COLO668 (cell line): ENCODE measurements at regions not wholly inside any gene's neighbourhood (a gene's known extent, or its start where the extent isn't known, plus 50 kb on each side); places are given as distances from the start of the nearest gene placed in this dataset.

ENCODE experiments used
- DNase-seq: peaks from one replicate; lab custom pipeline; 2025; ENCODE audit not compliant: unreplicated experiment; lab: John Stamatoyannopoulos, UW

DNA sequence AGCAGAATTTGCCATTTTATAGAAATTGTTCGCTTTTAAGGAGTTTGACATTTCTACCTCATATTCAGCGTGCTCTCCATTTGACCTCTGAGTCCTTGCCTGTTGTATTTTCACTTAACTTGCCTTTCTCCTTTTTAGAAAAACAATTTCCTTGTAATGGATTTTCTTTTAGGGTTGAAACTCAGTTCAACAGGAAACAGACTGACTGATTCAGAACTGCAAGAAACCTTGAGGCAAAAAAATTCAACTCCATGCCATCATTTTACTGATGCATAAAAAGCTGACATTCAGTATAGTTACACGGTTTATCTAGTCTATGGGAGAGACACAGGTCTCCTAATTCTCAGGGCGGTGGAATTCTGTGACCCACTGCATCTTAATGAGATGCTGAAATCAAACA lies 59.8 kb downstream of the MRPS30 start:
- DNase-seq, result no peak

GRCh38 chr5:44869928-44870327 lies 61.2 kb downstream of the MRPS30 start:
- no peak for DNase-seq

DNA sequence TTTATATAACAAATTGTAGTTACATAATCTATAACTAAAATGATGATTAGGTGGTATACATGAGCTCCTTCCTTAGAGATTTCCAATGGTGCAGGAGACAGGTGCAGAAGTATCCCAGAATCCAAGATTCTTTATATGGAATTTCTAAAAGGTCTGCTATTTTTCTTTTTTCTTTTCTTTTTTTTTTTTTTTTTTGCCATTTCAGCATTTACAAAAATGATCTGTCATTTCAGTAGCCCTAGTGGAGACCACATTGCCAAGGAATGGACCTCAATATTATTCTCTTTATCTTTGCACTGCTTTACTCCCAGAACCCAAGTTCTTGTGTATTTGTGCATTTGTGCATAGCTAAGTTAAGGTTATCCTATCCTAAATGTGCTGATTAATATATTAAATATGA lies 61.7 kb downstream of the MRPS30 start:
- no peak for DNase-seq

- DNase-seq, result no peak
Observed at GRCh38 chr5:44871401-44871800, 62.7 kb downstream of the MRPS30 start.

GRCh38 chr5:44875661-44876605 lies 67.2 kb downstream of the MRPS30 start:
- DNase-seq, result no peak

- no peak for DNase-seq
Observed at GRCh38 chr5:44881266-44881665, 72.5 kb downstream of the MRPS30 start.

DNA sequence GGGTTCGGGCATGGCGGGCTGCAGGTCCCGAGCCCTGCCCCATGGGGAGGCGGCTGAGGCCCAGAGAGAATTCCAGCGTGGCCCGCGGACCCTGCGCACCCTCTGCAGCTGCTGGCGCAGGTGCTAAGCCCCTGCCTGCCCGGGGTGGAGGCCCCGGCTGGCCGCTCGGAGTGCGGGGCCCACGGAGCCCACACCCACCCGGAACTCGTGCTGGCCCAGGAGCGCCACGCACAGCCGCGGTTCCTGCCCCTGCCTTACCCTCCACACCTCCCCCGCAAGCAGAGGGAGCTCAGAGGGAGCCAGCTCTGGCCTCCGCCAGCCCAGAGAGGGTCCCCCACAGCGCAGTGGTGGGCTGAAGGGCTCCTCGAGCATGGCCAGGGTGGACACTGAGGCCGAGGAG lies 75.3 kb downstream of the MRPS30 start:
- DNase-seq, result no peak

- DNase-seq, result no peak
Observed at GRCh38 chr5:44885903-44886302, 77.2 kb downstream of the MRPS30 start.

GRCh38 chr5:44887722-44888121 lies 79.0 kb downstream of the MRPS30 start:
- no peak for DNase-seq

GRCh38 chr5:44888435-44888834 lies 79.7 kb downstream of the MRPS30 start:
- DNase-seq, result no peak

DNA sequence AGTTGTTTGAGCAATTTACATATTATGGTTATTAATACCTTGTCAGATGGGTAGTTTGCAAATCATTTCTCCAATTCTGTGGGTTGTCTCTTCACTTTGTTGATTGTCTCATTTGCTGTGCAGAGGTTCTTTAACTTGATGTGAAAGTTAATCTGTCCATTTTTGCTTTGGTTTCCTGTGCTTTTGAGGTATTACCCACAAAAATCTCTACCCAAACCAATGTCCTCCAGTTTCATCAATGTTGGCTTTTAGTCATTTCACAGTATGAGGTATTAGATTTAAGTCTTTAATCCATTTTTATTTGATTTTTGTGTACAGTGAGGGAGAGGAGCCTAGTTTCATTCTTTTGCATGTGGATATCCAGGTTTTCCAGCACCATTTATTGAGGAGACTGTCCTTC lies 82.4 kb downstream of the MRPS30 start:
- DNase-seq, result no peak

GRCh38 chr5:44900273-44900954 lies 91.7 kb downstream of the MRPS30 start:
- DNase-seq, result no peak

DNA sequence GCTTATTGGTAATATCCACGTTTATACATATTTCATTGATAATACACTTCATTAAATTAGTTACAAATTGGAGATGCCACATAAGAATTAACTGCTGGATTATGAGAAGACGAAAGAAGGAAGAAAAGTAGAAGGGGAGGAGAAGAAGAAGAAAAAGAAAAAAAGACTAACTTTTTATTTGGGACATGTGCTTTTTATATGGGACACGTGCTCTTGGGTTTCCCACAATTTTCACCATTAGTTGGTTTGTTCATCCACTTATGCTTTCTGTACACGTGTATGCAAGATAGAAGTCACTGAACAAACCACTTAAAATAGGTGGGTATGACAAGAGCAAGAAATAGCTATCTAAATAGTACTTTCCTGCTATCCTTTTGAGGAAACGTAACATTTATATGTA lies 98.6 kb downstream of the MRPS30 start:
- no peak for DNase-seq

DNA sequence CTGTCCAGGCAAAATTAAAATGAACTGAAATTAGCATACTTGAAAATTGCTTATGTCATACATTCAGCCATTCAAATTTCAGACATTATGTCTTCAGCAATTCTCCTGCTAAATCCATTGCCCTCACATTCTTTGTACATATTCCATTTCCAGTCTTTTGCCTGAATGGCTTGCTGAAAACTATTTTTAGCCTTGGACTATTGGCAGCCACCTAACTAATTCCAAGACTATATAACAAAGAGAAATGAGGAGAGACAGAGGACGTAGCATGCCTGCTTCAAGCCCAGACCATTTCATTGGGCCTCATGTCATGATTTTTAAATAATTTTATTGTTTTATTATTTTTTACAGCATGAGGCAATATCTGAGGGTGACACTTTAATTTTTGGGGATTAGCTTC lies 100.3 kb downstream of the MRPS30 start:
- no peak for DNase-seq

- DNase-seq, result no peak
Observed at GRCh38 chr5:44911501-44911900, 102.8 kb downstream of the MRPS30 start.

- DNase-seq, result no peak
Observed at GRCh38 chr5:44914221-44914620, 105.5 kb downstream of the MRPS30 start.

DNA sequence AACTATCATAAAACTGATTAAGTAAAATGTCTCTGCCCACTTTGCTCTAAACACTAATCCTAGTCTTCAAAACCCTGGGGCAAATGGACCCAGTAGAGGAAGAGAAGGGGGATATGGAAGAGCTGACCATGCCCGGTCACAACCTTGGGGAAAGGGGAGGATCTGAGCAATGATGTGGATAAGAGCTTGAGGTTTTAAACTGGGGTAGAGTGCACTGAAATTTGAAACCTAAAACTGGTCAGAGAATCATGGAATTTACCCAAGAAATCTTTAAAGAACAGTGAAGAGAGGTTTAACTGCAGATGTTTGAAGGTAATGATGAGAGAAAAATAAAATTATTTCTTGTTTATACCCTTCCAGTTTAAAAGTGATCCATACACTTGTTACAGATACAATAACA lies 110.8 kb downstream of the MRPS30 start:
- DNase-seq, result no peak

GRCh38 chr5:44927115-44927733 lies 118.5 kb downstream of the MRPS30 start:
- no peak for DNase-seq

DNA sequence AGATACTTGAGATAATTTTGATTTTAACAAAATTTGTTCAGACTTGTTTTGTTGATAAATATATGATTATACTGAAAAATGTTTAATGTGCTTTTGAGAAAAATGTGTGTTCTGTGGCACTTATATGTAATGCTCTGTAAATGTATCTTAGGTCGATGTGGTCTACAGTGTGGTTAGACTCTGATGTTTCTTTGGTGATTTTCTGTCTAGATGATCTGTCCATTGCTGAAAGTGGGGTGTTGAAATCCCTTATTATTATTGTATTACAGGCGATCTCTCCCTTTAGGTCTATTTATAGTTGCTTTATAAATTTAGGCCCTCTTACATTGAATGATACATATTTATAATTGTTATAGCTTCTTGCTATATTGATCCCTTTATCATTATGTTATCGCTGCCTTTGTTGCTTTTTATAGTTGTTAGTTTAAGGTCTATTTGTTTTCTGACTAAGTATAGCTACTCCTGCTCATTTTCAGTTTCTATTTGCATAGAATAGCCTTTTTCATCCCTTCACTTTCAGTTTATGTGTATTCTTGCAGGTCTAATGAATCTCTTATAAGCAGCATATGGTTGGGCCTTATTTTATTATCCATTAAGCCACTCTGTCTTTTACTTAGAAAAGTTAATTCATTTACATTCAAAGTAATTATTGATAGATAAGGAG lies 124.3 kb downstream of the MRPS30 start:
- no peak for DNase-seq

- DNase-seq, result no peak
Observed at GRCh38 chr5:44933686-44934085, 124.9 kb downstream of the MRPS30 start.

- no peak for DNase-seq
Observed at GRCh38 chr5:44935262-44935661, 126.5 kb downstream of the MRPS30 start.
